Ectodermal cell (in vitro differentiated cells): ENCODE measurements at regions not wholly inside any gene's neighbourhood (a gene's known extent, or its start where the extent isn't known, plus 50 kb on each side); places are given as distances from the start of the nearest gene placed in this dataset.

Experiments used
- H3K27ac ChIP-seq: 2 replicates; pipeline ENCODE4 v1.7.0; 2013; ENCODE audit warnings: mild to moderate bottlenecking, low read depth, low read length; ENCODE audit not compliant: insufficient read depth, poor library complexity, severe bottlenecking
- H3K27me3 ChIP-seq: 2 replicates; pipeline ENCODE4 v1.7.0; 2013; ENCODE audit warnings: mild to moderate bottlenecking, low read length; ENCODE audit not compliant: insufficient read depth, control insufficient read depth, poor library complexity, severe bottlenecking
- H3K36me3 ChIP-seq: one replicate; pipeline ENCODE4 v1.7.0; 2013; ENCODE audit warnings: low read length; ENCODE audit not compliant: control insufficient read depth, insufficient read depth
- H3K4me1 ChIP-seq: one replicate; pipeline ENCODE4 v1.7.0; 2013; ENCODE audit warnings: low read length; ENCODE audit not compliant: control insufficient read depth, insufficient read depth
- H3K4me3 ChIP-seq: 2 replicates; pipeline ENCODE4 v1.7.0; 2013; ENCODE audit warnings: low read depth, low read length, control low read depth; ENCODE audit not compliant: insufficient read depth
- H3K9me3 ChIP-seq: 2 replicates; pipeline ENCODE4 v1.7.0; 2013; ENCODE audit warnings: mild to moderate bottlenecking, low read length, moderate library complexity; ENCODE audit not compliant: control insufficient read depth
- WGBS, 2 experiments: methylation state at CpG; one replicate each; pipeline ENCODE4 v1.1.7; 2013; ENCODE audit warnings: missing lambda C conversion rate in 2 of 2; 5-methylcytosine and 5-hydroxymethylcytosine counted together

- Histone ChIP-seq H3K4me3 (no peak overlapping the region), H3K4me1 (peaks cover 11% of the 10 kb centered on the region), H3K27me3 (no peaks in the 10 kb centered on the region), H3K9me3 (no peaks in the 10 kb centered on the region), H3K27ac (no peak overlapping the region), H3K36me3 (no peaks in the 10 kb centered on the region)
- WGBS, 2 experiments: 94 to 100% methylated on average over 2 of the region's 2 CpGs
Observed at GRCh38 chr2:16046649-16047048, 106.3 kb downstream of the MYCN start.

DNA sequence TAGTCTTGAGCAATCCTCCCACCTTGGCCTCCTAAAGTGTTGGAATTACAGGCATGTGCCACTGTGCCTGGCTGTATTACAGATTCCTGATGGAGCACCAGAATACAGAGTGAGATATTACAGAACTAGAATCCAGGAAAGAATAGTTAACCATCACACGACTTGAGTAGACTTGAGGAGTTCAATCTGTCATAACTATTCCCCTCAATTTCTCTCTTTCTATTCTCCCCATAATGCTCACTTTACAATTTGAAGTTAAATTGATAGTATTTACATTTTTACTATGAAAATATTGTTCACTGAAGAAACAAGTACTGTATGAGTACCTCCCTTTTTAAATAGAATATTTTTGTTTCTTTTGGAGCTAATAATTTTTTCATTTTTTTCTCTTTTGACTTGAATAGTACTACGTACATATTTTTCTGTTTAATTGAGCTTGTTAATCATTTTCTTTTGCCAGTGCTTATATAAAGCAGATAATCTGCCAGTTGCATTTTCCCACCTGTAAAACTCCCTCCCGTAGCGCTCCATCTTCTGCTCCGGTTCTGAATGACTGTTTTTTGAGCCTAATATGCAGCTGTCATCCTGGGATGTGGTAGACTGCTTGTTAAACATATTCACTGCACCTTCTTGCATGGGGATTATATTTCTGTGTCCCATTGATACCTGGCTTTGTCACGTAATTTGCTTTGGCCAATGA lies 105.5 kb downstream of the MYCN start:
- H3K36me3 ChIP-seq: no peaks in the 10 kb centered on the region
- H3K27ac ChIP-seq: no peak overlapping the region
- peaks cover 6% of the 10 kb centered on the region for H3K4me1 ChIP-seq
- H3K27me3 ChIP-seq: no peaks in the 10 kb centered on the region
- WGBS, 2 experiments: 86 to 87% methylated on average over 5 to 6 of the region's 6 CpGs
- no peak overlapping the region for H3K4me3 ChIP-seq
- no peaks in the 10 kb centered on the region for H3K9me3 ChIP-seq

GRCh38 chr2:16044946-16045456 lies 104.7 kb downstream of the MYCN start:
- 94% methylated on average over 6 of the region's 6 CpGs for WGBS, 2 experiments
- no peaks in the 10 kb centered on the region for H3K9me3 ChIP-seq
- H3K4me1 ChIP-seq: peaks cover 4% of the 10 kb centered on the region

DNA sequence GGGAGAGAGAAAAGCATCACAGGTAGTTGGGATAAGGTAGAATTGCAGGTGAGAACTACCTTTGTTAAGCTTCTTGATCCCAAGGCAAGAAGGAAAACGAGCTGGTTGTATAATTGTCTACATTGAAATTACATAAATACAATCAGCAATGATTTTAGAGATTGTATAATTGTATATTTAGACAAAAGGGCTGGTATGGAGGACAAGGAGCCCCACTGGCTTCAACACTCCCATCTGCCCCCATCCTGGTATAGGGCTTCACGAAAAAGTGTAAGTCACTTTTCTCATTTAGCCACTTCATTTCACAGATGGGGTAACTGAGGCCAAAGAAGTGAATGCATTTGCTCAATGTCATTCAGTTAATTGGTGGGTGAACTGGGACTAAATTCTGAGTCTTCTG lies 103.3 kb downstream of the MYCN start:
- Histone ChIP-seq H3K27me3 (no peaks in the 10 kb centered on the region), H3K9me3 (no peaks in the 10 kb centered on the region), H3K27ac (no peak overlapping the region), H3K4me1 (peaks cover 6% of the 10 kb centered on the region), H3K4me3 (no peak overlapping the region), H3K36me3 (no peaks in the 10 kb centered on the region)
- 92 to 100% methylated on average over 1 to 2 of the region's 2 CpGs for WGBS, 2 experiments

More at GRCh38 chr2:16044946-16045456, 104.7 kb downstream of the MYCN start:
- H3K27me3 ChIP-seq: no peaks in the 10 kb centered on the region
- H3K4me3 ChIP-seq: no peak overlapping the region
- no peaks in the 10 kb centered on the region for H3K36me3 ChIP-seq
- no peak overlapping the region for H3K27ac ChIP-seq

DNA sequence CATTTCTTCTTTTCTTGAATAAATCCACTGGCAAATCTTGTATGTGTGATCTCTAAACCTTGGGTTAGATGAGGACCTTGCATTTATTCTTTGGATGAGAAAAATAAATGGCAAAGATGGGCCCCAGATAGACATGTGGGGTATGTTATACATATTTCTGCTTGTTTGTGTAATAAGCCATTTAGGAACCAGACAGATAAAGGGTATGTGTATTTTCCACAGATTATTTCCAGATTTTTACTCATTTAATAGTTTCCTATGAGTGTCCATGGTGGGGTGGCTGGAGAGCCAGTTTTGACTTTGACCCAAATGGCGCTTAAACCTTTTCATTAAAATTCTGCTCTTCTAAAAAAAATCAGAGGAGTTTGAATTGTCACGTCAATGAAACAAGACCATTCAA lies 102.8 kb downstream of the MYCN start:
- no peak overlapping the region for H3K27ac ChIP-seq
- WGBS, 2 experiments: 93 to 100% methylated on average over 2 of the region's 2 CpGs
- H3K4me3 ChIP-seq: no peak overlapping the region
- no peaks in the 10 kb centered on the region for H3K27me3 ChIP-seq
- H3K9me3 ChIP-seq: no peaks in the 10 kb centered on the region
- no peaks in the 10 kb centered on the region for H3K36me3 ChIP-seq
- H3K4me1 ChIP-seq: peaks cover 10% of the 10 kb centered on the region

- no peaks in the 10 kb centered on the region for H3K27me3 ChIP-seq
Observed at GRCh38 chr2:16042201-16042700, 101.9 kb downstream of the MYCN start.

GRCh38 chr2:16040271-16041010 lies 100.1 kb downstream of the MYCN start:
- Histone ChIP-seq H3K36me3 (no peaks in the 10 kb centered on the region), H3K4me1 (peaks cover 22% of the 10 kb centered on the region), H3K9me3 (no peaks in the 10 kb centered on the region), H3K27ac (no peak overlapping the region), H3K27me3 (no peaks in the 10 kb centered on the region), H3K4me3 (no peak overlapping the region)
- 94 to 96% methylated on average over 7 of the region's 7 CpGs for WGBS, 2 experiments

More at GRCh38 chr2:16042201-16042700, 101.9 kb downstream of the MYCN start:
- no peaks in the 10 kb centered on the region for H3K36me3 ChIP-seq
- H3K27ac ChIP-seq: no peak overlapping the region
- H3K4me1 ChIP-seq: peaks cover 19% of the 10 kb centered on the region
- no peaks in the 10 kb centered on the region for H3K9me3 ChIP-seq
- no peak overlapping the region for H3K4me3 ChIP-seq
- 95 to 99% methylated on average over 3 of the region's 3 CpGs for WGBS, 2 experiments

DNA sequence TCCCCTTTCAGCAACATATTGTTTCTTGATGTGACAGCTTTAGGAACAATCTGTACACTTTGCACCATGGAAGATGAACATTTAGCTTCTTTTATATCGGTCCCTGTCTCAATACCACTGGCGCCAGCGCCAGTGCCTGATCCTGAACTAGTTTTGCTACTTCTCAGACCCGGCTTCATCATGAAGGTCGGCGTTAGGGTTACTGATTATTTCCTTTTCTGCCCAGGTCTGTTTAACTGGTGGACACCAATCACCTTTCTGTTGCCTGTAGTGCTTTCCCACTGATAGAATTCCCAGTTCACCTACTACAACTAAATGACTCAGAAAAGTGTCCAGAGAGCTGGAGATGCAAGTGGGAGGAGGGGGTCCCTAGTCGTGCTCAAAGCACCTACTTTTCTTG lies 99.5 kb downstream of the MYCN start:
- Histone ChIP-seq H3K4me3 (no peak overlapping the region), H3K27ac (no peak overlapping the region), H3K4me1 (peaks cover 22% of the 10 kb centered on the region), H3K9me3 (no peaks in the 10 kb centered on the region), H3K27me3 (no peaks in the 10 kb centered on the region), H3K36me3 (no peaks in the 10 kb centered on the region)
- WGBS, 2 experiments: 93 to 94% methylated on average over 7 of the region's 7 CpGs

- 84 to 94% methylated on average over 1 of the region's 1 CpG for WGBS, 2 experiments
- Histone ChIP-seq H3K27me3 (no peaks in the 10 kb centered on the region), H3K4me3 (no peak overlapping the region), H3K36me3 (no peaks in the 10 kb centered on the region), H3K4me1 (peaks cover 27% of the 10 kb centered on the region), H3K9me3 (no peaks in the 10 kb centered on the region), H3K27ac (no peak overlapping the region)
Observed at GRCh38 chr2:16039055-16039454, 98.7 kb downstream of the MYCN start.

DNA sequence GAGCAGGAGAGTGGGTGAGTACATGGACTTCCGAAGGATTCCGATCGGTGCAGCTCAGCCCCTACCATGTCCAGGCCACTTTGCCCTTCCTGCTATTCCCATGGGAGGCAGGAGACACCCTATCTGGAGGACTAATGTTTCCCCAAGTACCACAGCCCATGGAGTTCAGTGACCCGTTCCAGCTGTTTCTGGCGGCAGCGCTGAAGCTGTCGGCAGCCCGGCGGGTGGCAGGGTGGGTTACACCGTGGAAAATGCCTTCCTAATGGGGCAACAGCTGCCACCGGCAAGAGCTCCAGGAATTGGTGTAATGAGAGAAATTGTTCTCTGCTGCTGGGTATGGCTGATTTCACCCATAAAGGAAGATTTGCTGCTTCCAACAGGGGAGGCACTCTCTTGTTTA lies 98.3 kb downstream of the MYCN start:
- Histone ChIP-seq H3K27ac (no peak overlapping the region), H3K27me3 (no peaks in the 10 kb centered on the region), H3K9me3 (no peaks in the 10 kb centered on the region), H3K4me3 (no peak overlapping the region), H3K36me3 (no peaks in the 10 kb centered on the region), H3K4me1 (peaks cover 27% of the 10 kb centered on the region)
- 76 to 77% methylated on average over 11 of the region's 11 CpGs for WGBS, 2 experiments
